ENCODE measurements at regions not wholly inside any gene's neighbourhood (a gene's known extent, or its start where the extent isn't known, plus 50 kb on each side); places are given as distances from the start of the nearest gene placed in this dataset.

- no peaks in the 10 kb centered on the region for H3K36me3 ChIP-seq (ENCODE audit: insufficient read depth, low read length)
- H3K27ac ChIP-seq (ENCODE audit: low read depth, low read length): no peak overlapping the region
- no peak for DNase-seq (ENCODE audit: low read depth)
- Mint-ChIP-seq H3K4me3 (ENCODE audit: unreplicated experiment) (no peak overlapping the region), H3K4me1 (ENCODE audit: low read depth, unreplicated experiment) (no peaks in the 10 kb centered on the region), H3K27me3 (ENCODE audit: low read depth, unreplicated experiment) (peaks cover 9% of the 10 kb centered on the region), H3K27ac (ENCODE audit: unreplicated experiment) (no peak overlapping the region), H3K36me3 (ENCODE audit: low read depth, unreplicated experiment) (no peaks in the 10 kb centered on the region), H3K9me3 (ENCODE audit: unreplicated experiment) (no peaks in the 10 kb centered on the region)
- no peaks in the 10 kb centered on the region for H3K9me3 ChIP-seq (ENCODE audit: insufficient read depth, low read depth, low read length)
- H3K4me1 ChIP-seq (ENCODE audit: insufficient read depth, low read length): no peaks in the 10 kb centered on the region
- H3K79me2 ChIP-seq (ENCODE audit: insufficient read depth, low read length): no peaks in the 10 kb centered on the region
- H4K20me1 ChIP-seq (ENCODE audit: insufficient read depth, low read length): no peaks in the 10 kb centered on the region
- no peak overlapping the region for H3K4me2 ChIP-seq (ENCODE audit: low read length)
- H3K4me3 ChIP-seq (ENCODE audit: insufficient read depth, low read depth, low read length): no peak overlapping the region
- TF ChIP-seq EZH2 (IDR thresholded peaks at IDR 0.05; ENCODE audit: insufficient read depth, low read length) (no peak), CTCF (IDR thresholded peaks at IDR 0.05; ENCODE audit: insufficient read depth, low read depth, low read length) (no peak)
- FAIRE-seq: no peak
- H3K9ac ChIP-seq (ENCODE audit: low read length): no peak overlapping the region
- no peak overlapping the region for H2AFZ ChIP-seq (ENCODE audit: low read depth, low read length)
- no peaks in the 10 kb centered on the region for H3K27me3 ChIP-seq (ENCODE audit: insufficient read depth, low read length)
These were observed 64.7 kb upstream of the SEM1 start for GRCh38 chr7:96774358-96774757.

GRCh38 chr7:96775046-96775445, 65.4 kb upstream of the SEM1 start:
- Mint-ChIP-seq H3K4me3 (ENCODE audit: unreplicated experiment) (no peak overlapping the region), H3K9me3 (ENCODE audit: unreplicated experiment) (no peaks in the 10 kb centered on the region), H3K36me3 (ENCODE audit: low read depth, unreplicated experiment) (no peaks in the 10 kb centered on the region), H3K27me3 (ENCODE audit: low read depth, unreplicated experiment) (peaks cover 9% of the 10 kb centered on the region), H3K4me1 (ENCODE audit: low read depth, unreplicated experiment) (no peaks in the 10 kb centered on the region), H3K27ac (ENCODE audit: unreplicated experiment) (no peak overlapping the region)
- no peaks in the 10 kb centered on the region for H3K36me3 ChIP-seq (ENCODE audit: insufficient read depth, low read length)
- no peak overlapping the region for H3K9ac ChIP-seq (ENCODE audit: low read length)
- H3K4me2 ChIP-seq (ENCODE audit: low read length): no peak overlapping the region
- no peaks in the 10 kb centered on the region for H3K9me3 ChIP-seq (ENCODE audit: insufficient read depth, low read depth, low read length)
- H4K20me1 ChIP-seq (ENCODE audit: insufficient read depth, low read length): no peaks in the 10 kb centered on the region
- H3K79me2 ChIP-seq (ENCODE audit: insufficient read depth, low read length): no peaks in the 10 kb centered on the region
- no peak overlapping the region for H3K27ac ChIP-seq (ENCODE audit: low read depth, low read length)
- no peak for DNase-seq (ENCODE audit: low read depth)
- no peak overlapping the region for H2AFZ ChIP-seq (ENCODE audit: low read depth, low read length)
- H3K4me3 ChIP-seq (ENCODE audit: insufficient read depth, low read depth, low read length): no peak overlapping the region
- no peaks in the 10 kb centered on the region for H3K4me1 ChIP-seq (ENCODE audit: insufficient read depth, low read length)
- FAIRE-seq: no peak
- TF ChIP-seq CTCF (IDR thresholded peaks at IDR 0.05; ENCODE audit: insufficient read depth, low read depth, low read length): no peak
- no peak for TF ChIP-seq EZH2 (IDR thresholded peaks at IDR 0.05; ENCODE audit: insufficient read depth, low read length)
- H3K27me3 ChIP-seq (ENCODE audit: insufficient read depth, low read length): no peaks in the 10 kb centered on the region

- H4K20me1 ChIP-seq (ENCODE audit: insufficient read depth, low read length): no peaks in the 10 kb centered on the region
- Mint-ChIP-seq H3K27ac (ENCODE audit: unreplicated experiment) (no peak overlapping the region), H3K27me3 (ENCODE audit: low read depth, unreplicated experiment) (peaks cover 11% of the 10 kb centered on the region), H3K4me1 (ENCODE audit: low read depth, unreplicated experiment) (no peaks in the 10 kb centered on the region), H3K36me3 (ENCODE audit: low read depth, unreplicated experiment) (no peaks in the 10 kb centered on the region), H3K4me3 (ENCODE audit: unreplicated experiment) (no peak overlapping the region), H3K9me3 (ENCODE audit: unreplicated experiment) (no peaks in the 10 kb centered on the region)
- H3K27me3 ChIP-seq (ENCODE audit: insufficient read depth, low read length): no peaks in the 10 kb centered on the region
- H2AFZ ChIP-seq (ENCODE audit: low read depth, low read length): no peak overlapping the region
- no peak overlapping the region for H3K27ac ChIP-seq (ENCODE audit: low read depth, low read length)
- H3K4me1 ChIP-seq (ENCODE audit: insufficient read depth, low read length): no peaks in the 10 kb centered on the region
- no peaks in the 10 kb centered on the region for H3K9me3 ChIP-seq (ENCODE audit: insufficient read depth, low read depth, low read length)
- no peak for TF ChIP-seq EZH2 (IDR thresholded peaks at IDR 0.05; ENCODE audit: insufficient read depth, low read length)
- TF ChIP-seq CTCF (IDR thresholded peaks at IDR 0.05; ENCODE audit: insufficient read depth, low read depth, low read length): no peak
- no peak overlapping the region for H3K9ac ChIP-seq (ENCODE audit: low read length)
- no peaks in the 10 kb centered on the region for H3K36me3 ChIP-seq (ENCODE audit: insufficient read depth, low read length)
- H3K4me3 ChIP-seq (ENCODE audit: insufficient read depth, low read depth, low read length): no peak overlapping the region
- FAIRE-seq (no peak), DNase-seq (ENCODE audit: low read depth) (no peak)
- no peaks in the 10 kb centered on the region for H3K79me2 ChIP-seq (ENCODE audit: insufficient read depth, low read length)
- H3K4me2 ChIP-seq (ENCODE audit: low read length): no peak overlapping the region
These were observed 68.6 kb upstream of the SEM1 start for GRCh38 chr7:96778263-96778662.
